Large intestine (tissue), 3 donors: ENCODE measurements at regions not wholly inside any gene's neighbourhood (a gene's known extent, or its start where the extent isn't known, plus 50 kb on each side); places are given as distances from the start of the nearest gene placed in this dataset.

ENCODE experiments used
- DNase-seq, 2 donors: peaks; one replicate each; pipeline versions ENCODE4 v3.0.0 to v3.0.0-alpha.2; 2013
- H3K27ac ChIP-seq: one replicate; pipeline ENCODE4 v1.5.1; 2013; ENCODE audit warnings: low read length
- H3K27me3 ChIP-seq: 2 replicates; pipeline ENCODE4 v1.6.1; 2013; ENCODE audit warnings: low read length; ENCODE audit not compliant: control insufficient read depth, insufficient read depth
- H3K36me3 ChIP-seq: 2 replicates; pipeline ENCODE4 v1.6.1; 2013; ENCODE audit warnings: low read length; ENCODE audit not compliant: control insufficient read depth, insufficient read depth
- H3K4me1 ChIP-seq: one replicate; pipeline ENCODE4 v1.6.1; 2013; ENCODE audit warnings: low read length; ENCODE audit not compliant: control insufficient read depth, insufficient read depth
- H3K4me3 ChIP-seq: one replicate; pipeline ENCODE4 v1.5.1; 2013; ENCODE audit warnings: low read length
- H3K9me3 ChIP-seq: one replicate; pipeline ENCODE4 v1.6.1; 2013; ENCODE audit warnings: mild to moderate bottlenecking, low read depth, low read length, moderate library complexity; ENCODE audit not compliant: control insufficient read depth
- WGBS: methylation state at CpG from one replicate; pipeline ENCODE4 v1.1.5; 2013; ENCODE audit warnings: low lambda C conversion rate; ENCODE audit not compliant: insufficient coverage; 5-methylcytosine and 5-hydroxymethylcytosine counted together

DNA sequence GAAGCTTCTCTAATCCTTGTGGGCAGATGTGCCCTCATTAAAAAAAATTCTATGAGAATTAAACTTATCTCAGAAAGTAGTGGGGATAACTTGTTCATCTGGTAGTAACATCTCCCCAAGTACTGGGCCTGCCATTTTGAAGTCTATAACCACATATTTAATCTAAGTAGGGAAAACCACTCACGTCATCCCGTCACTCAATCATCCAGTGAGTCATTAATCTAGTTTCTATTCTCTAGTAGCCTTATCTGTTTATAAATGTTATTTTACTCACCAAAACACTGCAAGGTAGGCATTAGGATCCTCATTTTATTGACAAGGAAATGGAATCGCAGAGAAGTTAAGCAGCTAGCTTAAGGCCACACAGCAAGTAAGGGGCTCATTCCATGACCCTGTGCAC lies 221.9 kb downstream of the ATG4C start:
- Histone ChIP-seq H3K9me3 (no peaks in the 10 kb centered on the region), H3K4me1 (no peaks in the 10 kb centered on the region), H3K36me3 (no peaks in the 10 kb centered on the region), H3K4me3 (no peak overlapping the region), H3K27ac (no peak overlapping the region), H3K27me3 (peaks cover under 1% of the 10 kb centered on the region)
- no peak for DNase-seq
- no CpG with 5 or more reads among the region's 3 CpGs for WGBS

DNA sequence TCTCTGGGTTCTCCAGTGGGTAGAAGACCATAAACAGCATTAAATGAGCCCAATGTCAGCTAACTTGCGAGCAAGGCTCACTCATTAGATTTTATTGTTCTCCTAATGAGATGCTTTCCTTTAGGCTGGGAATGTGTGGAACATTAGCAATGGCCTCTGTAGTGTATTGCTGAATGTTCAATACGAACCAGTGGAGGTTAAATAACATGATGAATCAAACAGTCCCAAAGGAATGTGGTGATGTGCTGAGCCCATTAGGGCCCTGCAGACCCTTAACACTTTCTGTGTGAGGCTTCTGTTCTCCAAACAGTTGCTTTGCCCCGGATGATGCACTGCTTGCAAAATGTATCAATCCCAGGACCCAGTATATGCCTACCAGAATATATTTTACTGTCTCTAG lies 225.5 kb downstream of the ATG4C start:
- no peak overlapping the region for H3K4me3 ChIP-seq
- H3K27me3 ChIP-seq: no peaks in the 10 kb centered on the region
- H3K9me3 ChIP-seq: no peaks in the 10 kb centered on the region
- no peak overlapping the region for H3K27ac ChIP-seq
- H3K4me1 ChIP-seq: no peaks in the 10 kb centered on the region
- no peaks in the 10 kb centered on the region for H3K36me3 ChIP-seq
- no CpG with 5 or more reads among the region's 3 CpGs for WGBS
- DNase-seq: no peak

DNA sequence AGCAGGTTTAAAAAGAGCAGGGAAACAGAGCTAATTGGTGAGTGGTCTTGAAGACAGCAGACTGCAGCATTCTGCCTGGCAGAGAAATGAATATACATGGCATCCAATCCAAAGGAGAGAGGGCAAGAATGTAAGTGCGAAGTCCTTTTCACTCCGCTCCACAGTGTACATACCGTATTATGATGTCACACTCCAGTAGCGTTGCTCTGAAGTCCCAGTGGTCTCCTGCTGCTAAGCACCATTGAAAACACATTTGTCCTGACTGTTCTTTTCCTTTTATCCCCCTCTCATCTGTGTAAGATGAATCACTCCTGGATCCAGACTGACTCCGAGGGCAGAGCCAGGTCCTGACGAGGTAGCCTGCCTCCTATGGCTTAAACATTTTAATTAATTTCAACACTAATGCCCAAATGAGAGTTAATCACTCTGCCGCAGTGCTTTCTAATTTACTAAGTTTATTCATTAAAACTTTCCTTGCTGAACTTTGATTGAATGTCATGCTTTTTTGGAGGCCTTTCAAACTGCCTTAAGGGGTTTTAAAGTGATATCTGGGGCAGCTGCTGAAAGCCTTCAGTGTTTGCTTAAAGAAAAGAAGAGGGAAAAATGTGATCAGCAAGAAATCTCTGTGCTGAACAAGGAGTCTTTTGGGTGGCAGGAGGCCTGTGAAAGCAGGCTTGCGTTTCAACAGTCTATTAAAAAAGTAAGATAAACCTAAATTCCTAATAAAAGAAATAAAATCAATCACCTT lies 227.2 kb downstream of the ATG4C start:
- DNase-seq: no peak
- WGBS: 40% methylated on average over 1 of the region's 8 CpGs
- no peaks in the 10 kb centered on the region for H3K9me3 ChIP-seq

DNA sequence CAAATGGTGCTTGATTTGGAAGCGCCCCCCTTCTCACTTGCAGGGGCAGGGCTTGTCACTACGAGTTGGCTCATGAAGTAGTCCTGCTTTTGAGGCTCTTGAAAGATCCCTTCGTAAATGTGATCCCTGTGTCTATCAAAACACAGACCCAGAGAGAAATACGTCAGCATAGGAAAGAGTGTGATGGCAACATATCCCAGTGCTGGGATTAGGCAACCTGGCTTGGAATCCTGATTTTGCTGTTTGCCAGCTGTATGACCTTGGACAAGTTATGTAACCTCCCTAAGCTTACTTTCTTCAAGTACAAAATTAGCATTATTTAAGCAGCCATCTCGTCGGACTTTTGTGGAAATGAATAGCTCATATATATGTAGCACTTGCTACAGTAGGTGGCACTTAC lies 228.4 kb downstream of the ATG4C start:
- DNase-seq: no peak
- H3K4me1 ChIP-seq: no peaks in the 10 kb centered on the region
- H3K4me3 ChIP-seq: no peak overlapping the region
- H3K36me3 ChIP-seq: no peaks in the 10 kb centered on the region
- no peaks in the 10 kb centered on the region for H3K27me3 ChIP-seq
- H3K27ac ChIP-seq: no peak overlapping the region
- no peaks in the 10 kb centered on the region for H3K9me3 ChIP-seq
- no CpG with 5 or more reads among the region's 6 CpGs for WGBS

More for the DNA sequence above, 227.2 kb downstream of the ATG4C start:
- Histone ChIP-seq H3K27ac (no peak overlapping the region), H3K4me3 (no peak overlapping the region), H3K4me1 (no peaks in the 10 kb centered on the region), H3K27me3 (no peaks in the 10 kb centered on the region), H3K36me3 (no peaks in the 10 kb centered on the region)

DNA sequence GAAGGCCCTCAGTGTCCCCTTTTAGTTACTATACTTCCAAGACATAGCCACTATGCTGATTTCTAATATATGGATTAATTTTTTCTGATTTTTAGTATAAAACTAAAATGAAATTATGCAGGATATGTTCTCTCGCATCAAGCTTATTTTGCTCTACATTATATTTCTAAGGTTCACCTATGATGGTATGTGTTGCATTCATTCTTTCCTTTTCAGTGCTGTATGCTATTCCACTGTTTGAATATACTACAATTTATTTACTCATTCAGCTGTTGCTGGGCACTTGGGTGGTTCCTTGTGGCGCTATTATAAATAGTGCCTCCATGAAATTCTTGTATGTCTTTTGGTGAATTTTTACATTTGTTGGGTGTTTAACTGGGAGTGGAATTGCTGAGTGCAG lies 230.3 kb downstream of the ATG4C start:
- no peak for DNase-seq
- Histone ChIP-seq H3K4me1 (no peaks in the 10 kb centered on the region), H3K4me3 (no peak overlapping the region), H3K27ac (no peak overlapping the region), H3K27me3 (no peaks in the 10 kb centered on the region), H3K36me3 (no peaks in the 10 kb centered on the region), H3K9me3 (no peaks in the 10 kb centered on the region)
- whole genome bisulfite sequencing: 100% methylated on average over 1 of the region's 2 CpGs

DNA sequence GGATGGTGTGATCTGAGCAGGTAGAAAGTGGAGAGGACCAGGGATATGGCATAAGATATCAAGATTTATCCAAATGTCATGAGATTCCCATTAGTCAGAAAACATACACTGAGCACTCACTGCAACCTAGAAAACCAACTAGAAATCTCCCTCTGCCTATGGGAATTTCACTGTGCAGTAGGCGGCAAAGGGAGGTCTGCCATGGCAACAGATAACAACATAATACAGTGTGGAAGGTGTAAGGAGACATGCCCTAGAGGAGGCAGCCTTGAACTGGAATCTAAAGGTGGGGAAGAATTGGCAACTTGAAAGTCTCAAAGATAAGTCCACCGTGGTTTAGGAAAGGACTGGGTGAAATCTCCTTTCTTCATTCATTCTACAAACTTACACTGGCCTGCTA lies 238.4 kb downstream of the ATG4C start:
- H3K27me3 ChIP-seq: no peaks in the 10 kb centered on the region
- no peak overlapping the region for H3K4me3 ChIP-seq
- peaks cover 4% of the 10 kb centered on the region for H3K4me1 ChIP-seq
- H3K27ac ChIP-seq: no peak overlapping the region
- WGBS: 0% methylated on average over 1 of the region's 2 CpGs
- no peaks in the 10 kb centered on the region for H3K9me3 ChIP-seq
- peak in 1 of 2 donors; percentile 22 for DNase-seq
- no peaks in the 10 kb centered on the region for H3K36me3 ChIP-seq

DNA sequence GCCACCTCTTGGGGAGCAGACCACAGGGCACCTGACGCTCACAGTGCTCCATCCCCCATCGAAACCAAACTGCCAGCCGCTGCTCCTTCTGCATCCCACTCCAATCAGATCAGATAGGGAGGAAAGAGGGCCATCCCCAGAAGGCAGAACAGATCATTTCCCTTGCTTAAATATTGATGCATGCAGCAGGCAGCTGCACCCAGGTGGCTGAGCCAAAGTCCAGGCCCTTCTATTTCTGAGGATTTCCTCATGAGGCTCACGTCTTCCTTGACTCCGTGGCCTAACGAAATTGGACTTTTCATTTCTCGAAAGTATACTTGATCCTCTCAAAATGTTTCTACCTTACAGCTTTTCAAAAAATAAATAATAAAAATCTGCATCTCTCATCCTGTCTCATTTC lies 239.2 kb downstream of the ATG4C start:
- WGBS: no CpG with 5 or more reads among the region's 7 CpGs
- no peak overlapping the region for H3K4me3 ChIP-seq
- H3K36me3 ChIP-seq: no peaks in the 10 kb centered on the region
- H3K27me3 ChIP-seq: no peaks in the 10 kb centered on the region
- H3K27ac ChIP-seq: no peak overlapping the region
- peaks cover 4% of the 10 kb centered on the region for H3K4me1 ChIP-seq
- DNase-seq: peak; percentile 20 to 64
- H3K9me3 ChIP-seq: no peaks in the 10 kb centered on the region

DNA sequence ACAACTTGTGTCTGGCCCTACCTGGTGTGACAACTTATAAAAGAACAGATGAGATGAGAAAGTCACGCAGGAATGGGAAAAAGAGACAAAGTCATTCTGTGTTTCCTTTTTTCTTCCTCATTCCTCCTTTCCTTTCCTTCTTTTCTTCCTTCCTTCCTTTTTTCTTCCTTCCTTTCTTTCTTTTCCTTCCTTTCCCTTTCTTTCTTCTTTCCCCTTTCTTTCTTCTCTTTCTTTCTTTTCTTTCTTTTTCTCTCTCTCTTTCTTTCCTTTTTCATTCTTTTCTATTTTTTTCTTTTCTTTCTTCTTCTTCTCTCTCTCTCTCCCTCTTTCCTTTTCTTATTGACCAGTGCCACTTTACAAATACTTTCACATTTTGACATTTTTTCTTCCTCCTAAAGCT lies 239.7 kb downstream of the ATG4C start:
- H3K36me3 ChIP-seq: no peaks in the 10 kb centered on the region
- H3K4me3 ChIP-seq: no peak overlapping the region
- H3K27me3 ChIP-seq: no peaks in the 10 kb centered on the region
- no peak for DNase-seq
- WGBS: 100% methylated on average over 1 of the region's 1 CpG
- no peaks in the 10 kb centered on the region for H3K9me3 ChIP-seq
- H3K27ac ChIP-seq: no peak overlapping the region
- peaks cover 4% of the 10 kb centered on the region for H3K4me1 ChIP-seq

DNA sequence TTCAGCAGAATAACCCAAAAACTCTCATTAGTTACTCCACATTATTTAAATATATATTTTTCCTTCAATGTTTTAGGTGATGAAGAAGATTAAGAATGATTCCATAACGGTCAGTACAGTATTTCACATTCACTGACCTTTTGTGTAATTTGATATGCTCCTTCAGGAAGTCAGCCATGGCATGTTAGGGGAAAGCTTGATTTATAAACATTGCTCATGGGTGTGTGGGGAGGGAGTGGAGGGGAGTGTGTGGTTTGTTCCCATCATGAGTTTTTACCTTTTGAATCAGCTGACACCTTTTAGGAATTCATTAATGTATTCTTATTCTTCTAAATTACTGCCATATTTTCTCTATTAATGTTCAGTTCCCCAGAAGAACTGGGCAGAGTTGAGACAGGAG lies 240.2 kb downstream of the ATG4C start:
- no peak for DNase-seq
- H3K4me1 ChIP-seq: peaks cover 4% of the 10 kb centered on the region
- H3K9me3 ChIP-seq: no peaks in the 10 kb centered on the region
- no peak overlapping the region for H3K27ac ChIP-seq
- no peaks in the 10 kb centered on the region for H3K36me3 ChIP-seq
- no peaks in the 10 kb centered on the region for H3K27me3 ChIP-seq
- WGBS: no CpG with 5 or more reads among the region's 1 CpG
- H3K4me3 ChIP-seq: no peak overlapping the region

DNA sequence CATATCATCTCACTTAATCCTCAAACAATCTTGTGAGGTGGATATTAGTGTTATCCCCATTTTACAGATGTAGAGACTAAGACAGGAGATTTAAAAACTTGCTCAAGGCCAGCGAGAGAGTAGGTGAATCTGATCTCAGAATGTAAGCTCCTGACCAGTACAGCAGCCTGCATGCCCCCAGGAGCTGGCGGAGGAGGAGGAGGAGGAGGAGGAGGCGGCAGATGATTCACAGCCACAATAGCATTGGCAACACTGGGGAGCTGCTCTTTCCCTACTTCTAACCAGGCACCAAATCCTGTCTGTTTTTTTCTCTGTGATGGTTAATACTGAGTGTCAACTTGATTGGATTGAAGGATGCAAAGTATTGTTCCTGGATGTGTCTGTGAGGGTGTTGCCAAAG lies 243.2 kb downstream of the ATG4C start:
- Histone ChIP-seq H3K27ac (no peak overlapping the region), H3K4me1 (peaks cover 4% of the 10 kb centered on the region), H3K9me3 (no peaks in the 10 kb centered on the region), H3K4me3 (no peak overlapping the region), H3K27me3 (no peaks in the 10 kb centered on the region), H3K36me3 (no peaks in the 10 kb centered on the region)
- no CpG with 5 or more reads among the region's 3 CpGs for WGBS
- no peak for DNase-seq

DNA sequence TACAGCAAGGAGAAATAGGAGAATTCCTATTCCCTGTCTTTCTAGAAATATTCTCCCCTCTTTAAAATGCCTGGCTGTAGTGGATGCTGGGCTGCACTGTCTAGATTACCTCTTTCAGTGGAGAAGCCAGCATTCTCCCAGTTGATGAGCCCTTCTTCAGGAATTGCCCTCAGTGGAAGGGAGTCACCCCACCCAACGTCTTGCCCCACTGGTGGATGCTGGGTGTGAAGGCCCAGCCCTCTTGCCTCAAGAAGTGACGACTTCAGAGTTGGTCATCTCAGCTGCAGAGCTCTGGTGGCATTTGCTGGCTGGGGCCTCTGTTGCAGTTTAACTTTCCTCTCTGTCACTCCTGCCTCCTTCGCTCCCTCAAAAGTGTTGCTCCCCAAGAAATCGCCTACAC lies 248.2 kb downstream of the ATG4C start:
- WGBS: 100% methylated on average over 2 of the region's 4 CpGs
- Histone ChIP-seq H3K36me3 (no peaks in the 10 kb centered on the region), H3K27me3 (no peaks in the 10 kb centered on the region), H3K9me3 (no peaks in the 10 kb centered on the region), H3K27ac (no peak overlapping the region), H3K4me1 (no peaks in the 10 kb centered on the region), H3K4me3 (no peak overlapping the region)
- no peak for DNase-seq
